ENCODE measurements at regions not wholly inside any gene's neighbourhood (a gene's known extent, or its start where the extent isn't known, plus 50 kb on each side); places are given as distances from the start of the nearest gene placed in this dataset.

GRCh38 chr12:98332642-98333041 lies 182.7 kb upstream of the TMPO start:
- no peak for DNase-seq (ENCODE audit: low read depth in 1 of 2, low spot score in 1 of 2)

GRCh38 chr12:98334768-98335167 lies 180.6 kb upstream of the TMPO start:
- no peak for DNase-seq (ENCODE audit: low read depth in 1 of 2, low spot score in 1 of 2)

- no peak for DNase-seq (ENCODE audit: low read depth in 1 of 2, low spot score in 1 of 2)
These were observed 174.4 kb upstream of the TMPO start for GRCh38 chr12:98341026-98341425.

GRCh38 chr12:98341732-98342131 lies 173.7 kb upstream of the TMPO start:
- DNase-seq (ENCODE audit: low read depth in 1 of 2, low spot score in 1 of 2): no peak

GRCh38 chr12:98343002-98343567 lies 172.3 kb upstream of the TMPO start:
- no peak for DNase-seq (ENCODE audit: low read depth in 1 of 2, low spot score in 1 of 2)

- DNase-seq (ENCODE audit: low read depth in 1 of 2, low spot score in 1 of 2): no peak
These were observed 171.1 kb upstream of the TMPO start for GRCh38 chr12:98344046-98344930.

GRCh38 chr12:98345308-98345876 lies 170.0 kb upstream of the TMPO start:
- DNase-seq (ENCODE audit: low read depth in 1 of 2, low spot score in 1 of 2): no peak

- no peak for DNase-seq (ENCODE audit: low read depth in 1 of 2, low spot score in 1 of 2)
These were observed 164.3 kb upstream of the TMPO start for GRCh38 chr12:98351089-98351488.

- no peak for DNase-seq (ENCODE audit: low read depth in 1 of 2, low spot score in 1 of 2)
These were observed 163.6 kb upstream of the TMPO start for GRCh38 chr12:98351784-98352183.

- no peak for DNase-seq (ENCODE audit: low read depth in 1 of 2, low spot score in 1 of 2)
These were observed 163.1 kb upstream of the TMPO start for GRCh38 chr12:98352218-98352811.

- DNase-seq (ENCODE audit: low read depth in 1 of 2, low spot score in 1 of 2): no peak
These were observed 162.6 kb upstream of the TMPO start for GRCh38 chr12:98352835-98353234.

GRCh38 chr12:98354520-98355035 lies 160.8 kb upstream of the TMPO start:
- no peak for DNase-seq (ENCODE audit: low read depth in 1 of 2, low spot score in 1 of 2)

- no peak for DNase-seq (ENCODE audit: low read depth in 1 of 2, low spot score in 1 of 2)
These were observed 160.1 kb upstream of the TMPO start for GRCh38 chr12:98355322-98355721.

GRCh38 chr12:98355933-98356332 lies 159.5 kb upstream of the TMPO start:
- no peak for DNase-seq (ENCODE audit: low read depth in 1 of 2, low spot score in 1 of 2)

GRCh38 chr12:98358144-98358543 lies 157.2 kb upstream of the TMPO start:
- DNase-seq (ENCODE audit: low read depth in 1 of 2, low spot score in 1 of 2): no peak

GRCh38 chr12:98359856-98360255 lies 155.5 kb upstream of the TMPO start:
- DNase-seq (ENCODE audit: low read depth in 1 of 2, low spot score in 1 of 2): no peak

GRCh38 chr12:98360401-98360800 lies 155.0 kb upstream of the TMPO start:
- no peak for DNase-seq (ENCODE audit: low read depth in 1 of 2, low spot score in 1 of 2)

- no peak for DNase-seq (ENCODE audit: low read depth in 1 of 2, low spot score in 1 of 2)
These were observed 145.8 kb upstream of the TMPO start for GRCh38 chr12:98369581-98369980.

- no peak for DNase-seq (ENCODE audit: low read depth in 1 of 2, low spot score in 1 of 2)
These were observed 144.4 kb upstream of the TMPO start for GRCh38 chr12:98370976-98371375.

GRCh38 chr12:98371419-98371818 lies 144.0 kb upstream of the TMPO start:
- no peak for DNase-seq (ENCODE audit: low read depth in 1 of 2, low spot score in 1 of 2)

- no peak for DNase-seq (ENCODE audit: low read depth in 1 of 2, low spot score in 1 of 2)
These were observed 142.9 kb upstream of the TMPO start for GRCh38 chr12:98372340-98373024.

Data from stimulated activated CD4-positive, alpha-beta T cell treated with anti-CD3 and anti-CD28 coated beads, Interleukin-15, amount 100 ng/mL, for 1 hour (primary cell).